Activated effector memory CD4-positive, alpha-beta T cell treated with Interleukin-2 at 50 U/mL for 16 hours (primary cell): ENCODE measurements at regions not wholly inside any gene's neighbourhood (a gene's known extent, or its start where the extent isn't known, plus 50 kb on each side); places are given as distances from the start of the nearest gene placed in this dataset.
"Not testable (repeated sequence)": the region's sequence is repeated elsewhere in the genome, so short reads cannot be mapped to it uniquely, and the experiment has no call there.

Source experiments
- DNase-seq: peaks from one replicate; pipeline ENCODE4 v3.0.0-alpha.2; 2020

DNA sequence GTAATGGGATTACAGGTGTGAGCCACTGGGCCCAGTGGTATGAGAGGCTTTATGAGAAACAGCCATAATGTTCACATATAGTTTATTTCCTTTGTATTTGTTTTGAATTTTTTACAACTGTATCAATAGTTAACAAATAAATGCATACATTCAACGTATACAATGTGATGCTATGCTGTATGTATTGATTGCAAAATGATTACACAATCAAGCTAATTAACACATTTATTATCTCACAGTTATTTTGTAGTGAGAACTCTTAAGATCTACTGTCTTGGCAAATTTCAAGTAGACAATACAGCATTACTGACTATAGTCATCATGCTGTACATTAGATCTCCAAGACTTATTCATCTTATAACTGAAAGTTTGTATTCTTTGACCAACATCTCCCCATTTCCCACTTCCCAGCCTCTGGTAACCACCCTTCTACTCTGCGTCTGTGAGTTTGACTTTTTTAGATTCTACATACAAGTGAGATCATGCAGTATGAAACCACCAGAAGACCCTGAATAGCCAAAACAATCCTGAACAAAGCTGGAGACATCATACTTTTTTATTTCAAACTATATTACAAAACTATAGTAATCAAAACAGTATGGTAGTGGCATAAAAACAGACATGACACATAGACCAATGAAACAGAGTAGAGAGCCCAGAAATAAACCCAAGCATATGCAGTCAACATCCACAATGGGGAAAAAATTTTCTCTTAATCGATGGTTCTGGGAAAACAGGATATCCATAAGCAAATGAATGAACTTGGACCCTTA is 157.2 kb upstream of the RREB1 start:
- DNase-seq: no peak

DNA sequence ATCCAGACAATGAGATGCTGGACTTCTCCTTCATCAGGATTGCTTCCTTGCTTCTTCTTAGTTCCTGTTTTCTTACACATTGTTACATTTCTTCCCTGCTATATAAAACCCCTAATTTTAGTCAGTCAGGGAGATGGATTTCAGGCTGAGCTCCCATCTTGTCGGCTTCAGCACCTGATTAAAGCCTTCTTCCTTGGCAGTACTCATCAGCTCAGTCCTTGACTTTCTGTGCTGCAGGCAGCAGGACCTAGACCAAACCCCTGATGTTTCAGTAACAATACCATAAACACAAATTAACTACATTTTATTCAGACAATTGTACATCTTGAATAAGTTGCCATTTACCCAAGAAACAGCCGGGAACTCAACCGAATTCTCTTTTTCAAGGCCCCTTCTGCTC is 156.4 kb upstream of the RREB1 start:
- DNase-seq: no peak

DNA sequence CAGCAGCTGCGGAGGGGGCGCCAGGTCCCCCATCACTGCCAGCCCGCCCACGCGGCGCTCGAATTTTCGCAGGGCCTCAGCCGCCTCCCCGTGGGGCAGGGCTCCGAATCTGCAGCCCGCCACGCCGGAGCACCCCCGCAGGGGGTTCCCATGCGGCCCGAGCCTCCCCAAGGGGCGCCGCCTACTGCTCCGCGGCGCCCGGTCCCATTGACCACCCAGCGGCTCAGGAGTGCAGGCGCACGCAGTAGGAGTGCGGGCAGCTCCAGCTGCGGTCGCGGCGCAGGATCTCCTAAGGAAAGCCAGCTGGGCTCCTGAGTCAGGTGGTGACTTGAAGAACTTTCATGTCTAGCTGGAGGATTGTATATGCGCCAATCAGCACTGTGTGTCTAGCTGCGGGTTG is 155.3 kb upstream of the RREB1 start:
- no peak for DNase-seq

DNA sequence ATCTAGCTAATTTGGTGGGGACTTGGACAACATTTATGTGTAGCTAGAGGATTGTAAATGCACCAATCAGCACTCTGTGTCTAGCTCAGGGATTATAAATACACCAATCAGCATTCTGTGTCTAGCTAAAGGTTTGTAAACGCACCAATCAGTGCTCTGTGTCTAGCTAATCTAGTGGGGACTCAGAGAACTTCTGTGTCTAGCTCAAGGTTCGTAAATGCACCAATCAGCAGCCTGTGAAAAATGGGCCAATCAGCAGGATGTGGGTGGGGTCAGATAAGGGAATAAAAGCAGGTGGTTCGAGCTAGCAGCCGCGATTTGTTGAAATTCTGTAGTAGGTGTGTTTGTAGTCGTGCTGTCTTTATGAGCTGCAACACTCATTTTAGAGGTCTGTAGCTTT is 154.8 kb upstream of the RREB1 start:
- DNase-seq: not testable (repeated sequence)

DNA sequence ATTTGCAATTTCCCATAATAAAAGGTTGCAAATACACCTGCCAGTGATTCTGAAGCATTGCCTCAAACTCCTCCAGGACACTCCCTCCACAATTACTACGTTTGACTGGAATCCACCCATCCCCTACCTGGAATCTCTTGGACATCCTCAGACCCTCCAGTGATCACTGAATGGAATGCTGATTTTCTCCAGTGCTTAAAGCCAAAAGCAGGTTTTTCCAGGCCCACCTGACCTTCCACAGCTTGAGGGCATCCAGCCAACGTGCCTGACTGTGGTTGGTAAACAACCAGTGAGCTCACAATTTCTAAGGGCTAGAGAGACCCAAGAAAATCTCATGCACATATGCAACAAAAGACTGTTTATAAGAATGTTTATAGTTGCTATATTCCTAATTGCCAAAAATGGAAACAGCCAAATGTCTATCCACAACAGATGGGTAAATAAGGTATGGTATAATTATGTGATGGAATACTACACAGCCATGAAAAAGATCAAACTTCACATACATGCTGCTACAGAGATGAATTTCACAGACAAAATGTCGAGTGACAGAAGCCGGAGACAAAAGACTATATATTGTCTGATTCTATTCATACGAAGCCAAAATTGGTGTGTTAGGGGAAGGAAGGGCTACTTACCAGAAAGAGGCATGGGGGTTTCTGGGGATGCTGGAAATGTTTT is 147.1 kb upstream of the RREB1 start:
- no peak for DNase-seq

DNA sequence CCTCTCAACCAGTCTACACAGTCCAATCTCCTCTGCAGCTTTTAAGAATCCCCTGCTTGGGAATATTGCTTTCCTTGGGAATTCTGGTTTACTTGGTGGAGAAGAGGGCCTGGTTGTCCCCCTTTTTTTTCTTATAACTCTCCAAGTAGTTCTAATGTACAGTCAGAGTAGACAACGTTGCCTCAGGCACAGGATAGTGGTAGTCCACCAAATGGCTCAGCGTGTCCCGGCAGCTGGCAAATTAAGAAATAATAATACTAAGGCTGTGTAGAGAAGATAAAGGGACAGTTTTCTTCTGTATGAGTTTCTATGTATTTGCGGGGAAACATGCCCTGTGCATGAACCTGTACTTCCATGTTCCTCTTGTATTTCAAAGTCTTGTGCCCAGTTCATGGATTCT is 145.7 kb upstream of the RREB1 start:
- no peak for DNase-seq

DNA sequence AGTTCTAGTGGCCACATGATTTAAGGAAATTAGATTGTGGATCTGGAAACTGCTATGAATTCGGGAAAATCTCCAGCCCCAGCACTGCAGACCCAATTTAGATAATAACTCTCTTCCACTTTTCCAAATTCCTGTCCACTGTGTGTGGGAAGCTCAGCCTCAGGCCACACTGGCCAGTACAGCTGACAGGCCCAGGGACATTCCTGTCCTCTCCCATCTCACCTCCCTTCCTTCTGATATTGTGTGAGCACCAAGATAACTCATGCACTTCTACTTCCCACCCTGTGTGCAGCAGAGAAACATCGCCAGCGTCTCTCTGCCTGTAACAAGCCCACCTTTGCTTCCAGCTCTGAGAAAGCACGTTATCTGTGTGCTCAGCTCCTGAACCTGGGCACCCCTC is 145.1 kb upstream of the RREB1 start:
- DNase-seq: no peak

DNA sequence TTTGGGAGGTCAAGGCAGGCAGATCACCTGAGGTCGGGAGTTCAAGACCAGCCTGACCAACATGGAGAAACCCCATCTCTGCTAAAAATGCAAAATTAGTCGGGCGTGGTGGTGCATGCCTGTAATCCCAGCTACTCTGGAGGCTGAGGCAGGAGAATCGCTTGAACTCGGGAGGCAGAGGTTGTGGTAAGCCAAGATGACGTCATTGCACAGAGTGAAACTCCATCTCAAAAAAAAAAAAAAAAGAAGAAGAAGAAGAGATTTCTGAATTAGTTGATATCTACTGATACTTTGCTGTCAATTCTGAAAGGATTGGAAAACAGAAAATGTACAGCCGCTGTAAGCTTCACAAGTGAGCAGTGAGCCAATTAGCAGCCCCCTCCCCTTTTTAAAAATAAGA is 144.4 kb upstream of the RREB1 start:
- not testable (repeated sequence) for DNase-seq

DNA sequence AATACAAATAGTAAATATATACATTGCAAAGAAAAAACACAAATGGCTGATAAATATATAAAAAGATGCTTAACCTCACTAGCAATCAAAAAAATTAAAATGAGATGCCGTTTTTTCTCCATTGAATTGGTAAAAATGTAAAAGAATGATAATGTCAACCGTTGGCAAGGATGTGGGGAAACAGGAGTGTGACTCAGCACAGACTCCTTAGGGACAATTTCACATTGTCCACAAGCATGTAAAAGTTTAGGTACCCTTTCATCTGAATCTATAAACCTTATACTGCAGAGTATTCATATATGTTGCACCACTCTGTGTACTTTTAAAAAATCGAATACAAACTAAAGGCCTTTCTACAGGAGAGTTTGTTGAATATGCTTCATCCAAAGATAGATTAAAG is 143.1 kb upstream of the RREB1 start:
- DNase-seq: no peak

DNA sequence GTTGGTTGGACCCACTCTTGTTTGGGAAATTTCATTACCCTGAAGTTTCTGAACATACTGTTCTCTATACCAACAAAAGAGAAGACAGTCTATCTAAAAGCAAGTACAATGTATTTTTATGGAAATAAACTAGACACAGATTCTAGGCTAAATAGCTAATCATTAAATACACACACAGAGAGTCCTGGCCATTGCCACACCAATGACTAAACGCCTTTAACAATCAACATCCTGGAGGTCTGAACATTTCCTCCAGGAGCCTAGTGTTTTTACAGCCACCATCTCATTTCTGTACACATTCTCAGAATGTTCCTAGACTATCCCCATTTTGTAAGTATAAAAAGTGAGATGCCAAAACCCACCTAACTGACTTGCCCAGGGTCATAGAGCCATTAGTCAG is 141.6 kb upstream of the RREB1 start:
- no peak for DNase-seq

DNA sequence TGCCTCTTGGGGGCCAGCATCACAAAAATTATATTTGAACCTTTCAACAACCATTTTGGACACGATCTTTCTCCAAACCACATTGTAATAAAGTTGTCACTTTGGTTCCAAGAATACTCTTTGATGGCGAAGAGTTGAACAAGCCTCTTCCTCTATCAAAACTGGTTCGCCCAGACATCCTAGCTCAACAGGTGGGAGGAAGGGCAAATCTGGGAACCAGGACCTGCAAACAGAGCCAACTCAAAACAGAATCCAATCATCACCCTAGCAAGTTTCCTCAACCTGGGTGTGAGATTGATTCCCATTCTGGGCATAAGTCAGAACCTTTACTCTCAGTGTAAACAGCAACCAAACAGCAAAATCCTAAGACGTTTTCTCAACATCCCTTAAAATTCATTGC is 141.2 kb upstream of the RREB1 start:
- no peak for DNase-seq

DNA sequence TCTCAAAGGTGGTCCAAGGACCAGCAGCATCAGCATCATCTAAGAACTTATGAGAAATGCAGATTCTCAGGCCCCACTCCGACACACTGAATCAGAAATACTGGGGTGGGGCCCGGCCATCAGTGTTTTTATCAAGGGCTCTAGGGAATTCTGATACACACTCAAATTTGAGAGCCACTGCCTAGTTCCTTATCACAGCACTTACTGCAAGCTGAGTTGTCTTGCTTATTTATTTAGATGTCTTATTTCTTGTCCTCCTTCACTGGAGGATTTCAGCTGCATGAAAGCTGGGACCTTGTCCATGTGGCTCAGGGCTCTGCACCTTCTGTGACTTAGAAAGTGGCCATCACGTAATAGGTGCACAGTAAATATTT is 139.4 kb upstream of the RREB1 start:
- no peak for DNase-seq

DNA sequence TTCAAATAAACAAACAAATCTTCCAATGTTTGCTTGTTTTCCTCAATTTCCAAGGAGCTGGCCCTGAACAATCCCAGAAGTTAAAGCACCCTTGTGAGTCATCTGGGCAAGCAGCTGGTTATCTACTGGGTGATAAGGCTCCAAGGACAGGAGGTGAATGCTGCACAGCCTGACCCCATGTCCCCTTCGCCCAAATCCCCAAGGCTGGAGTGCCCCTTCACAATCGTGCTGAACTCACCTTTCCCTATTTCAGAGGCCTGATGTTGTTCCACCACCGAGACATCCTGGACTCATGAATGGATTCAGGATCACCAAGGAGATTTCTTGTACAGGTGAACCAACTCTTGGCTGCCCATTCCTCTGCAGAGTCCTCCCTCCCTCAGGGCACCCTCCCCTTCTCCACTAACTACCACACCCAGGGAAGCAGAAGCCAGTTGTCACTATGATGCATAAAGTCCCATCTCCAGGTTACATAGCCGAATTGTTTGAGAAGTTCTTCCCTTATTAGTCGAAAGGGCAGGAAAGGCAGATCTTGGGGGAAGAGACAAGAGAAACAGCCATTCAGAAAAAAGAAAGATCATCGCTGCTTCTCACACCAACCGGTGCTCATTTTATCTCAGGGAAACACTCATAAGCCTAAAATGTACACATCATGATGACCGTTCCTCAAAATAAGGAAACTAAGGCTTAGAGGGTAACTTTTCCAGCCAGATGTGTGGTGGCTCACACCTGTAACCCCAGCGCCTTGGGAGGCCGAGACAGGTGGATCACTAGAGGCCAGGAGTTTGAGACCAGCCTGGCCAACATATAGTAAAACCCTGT is 138.8 kb upstream of the RREB1 start:
- DNase-seq: no peak

DNA sequence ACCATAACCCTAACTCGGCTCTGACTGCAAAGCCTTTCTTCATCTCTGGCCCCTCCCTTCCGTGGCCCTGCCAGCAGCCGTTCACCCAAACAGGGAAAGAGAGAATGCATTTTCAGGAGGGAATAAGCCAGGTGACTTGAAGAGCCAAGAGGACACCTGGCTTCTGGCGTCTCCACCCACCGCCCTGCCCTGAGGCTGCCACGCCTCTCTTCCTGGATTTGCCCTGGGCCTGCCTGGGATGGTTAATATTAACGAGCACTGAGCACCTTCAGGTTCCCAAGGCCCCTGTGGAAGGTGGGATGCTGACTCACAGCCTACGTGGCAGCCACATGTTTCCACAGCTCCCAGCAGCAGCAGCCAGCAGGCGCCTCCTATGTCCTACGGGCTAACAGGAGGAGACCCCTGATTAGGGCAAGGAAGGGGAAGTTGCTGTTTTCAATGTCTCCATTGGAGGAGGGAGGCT is 138.0 kb upstream of the RREB1 start:
- no peak for DNase-seq

DNA sequence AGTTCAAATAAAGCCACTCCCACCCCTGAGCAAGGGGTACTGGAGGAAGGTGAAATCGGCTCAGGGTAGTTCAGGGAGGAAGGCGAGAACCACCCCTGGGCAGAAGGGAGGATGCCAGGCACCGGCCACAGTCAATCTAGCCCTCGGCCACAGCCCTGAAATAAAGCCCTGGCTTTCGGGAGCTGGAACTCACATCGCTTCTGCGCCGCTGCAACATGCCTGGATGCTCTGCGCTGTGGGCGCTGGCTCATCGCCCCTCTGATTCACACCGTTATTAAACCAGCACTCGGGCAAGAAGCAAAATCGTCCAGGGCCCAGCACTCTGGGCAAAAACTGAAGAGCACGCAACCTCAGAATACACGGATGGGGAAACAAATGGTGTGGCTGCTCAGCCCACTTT is 136.9 kb upstream of the RREB1 start:
- no peak for DNase-seq

DNA sequence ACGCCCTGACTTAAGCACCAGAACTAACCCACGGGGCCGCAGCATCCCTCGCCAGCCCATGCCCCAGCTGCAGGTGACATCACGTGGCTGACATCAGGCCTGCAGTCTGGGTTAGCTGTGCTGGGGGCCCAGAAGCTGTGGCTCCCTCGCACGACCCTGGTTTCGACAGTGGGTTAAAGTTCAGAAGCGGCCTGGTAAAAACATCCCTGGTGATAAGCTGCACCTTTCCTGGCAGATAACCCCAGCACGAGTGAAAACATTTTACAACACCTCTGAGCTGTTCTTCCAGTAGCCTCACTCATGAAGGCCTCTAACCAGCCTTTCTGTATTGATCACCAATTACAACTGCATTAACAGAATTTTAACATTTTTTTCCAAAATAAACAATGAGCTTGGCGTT is 136.4 kb upstream of the RREB1 start:
- no peak for DNase-seq

DNA sequence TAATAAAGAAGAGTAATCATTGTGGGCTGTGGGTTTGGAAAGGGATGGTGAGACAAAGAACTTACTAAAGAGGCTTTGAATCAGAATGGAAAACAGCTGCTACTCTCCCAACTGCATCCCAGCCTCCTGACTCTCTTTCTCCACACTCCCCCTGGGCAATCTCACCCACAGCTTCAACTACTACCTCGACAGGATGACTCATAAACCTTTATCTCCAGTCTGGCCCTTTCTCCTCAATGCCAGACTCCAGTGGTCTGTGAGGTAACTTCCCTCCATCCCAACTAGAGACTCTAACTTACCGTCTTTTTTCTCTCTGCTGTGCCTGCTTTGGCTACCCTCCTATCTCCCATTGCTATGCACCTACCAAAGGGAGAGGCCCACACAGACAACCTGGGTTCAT is 135.3 kb upstream of the RREB1 start:
- no peak for DNase-seq

DNA sequence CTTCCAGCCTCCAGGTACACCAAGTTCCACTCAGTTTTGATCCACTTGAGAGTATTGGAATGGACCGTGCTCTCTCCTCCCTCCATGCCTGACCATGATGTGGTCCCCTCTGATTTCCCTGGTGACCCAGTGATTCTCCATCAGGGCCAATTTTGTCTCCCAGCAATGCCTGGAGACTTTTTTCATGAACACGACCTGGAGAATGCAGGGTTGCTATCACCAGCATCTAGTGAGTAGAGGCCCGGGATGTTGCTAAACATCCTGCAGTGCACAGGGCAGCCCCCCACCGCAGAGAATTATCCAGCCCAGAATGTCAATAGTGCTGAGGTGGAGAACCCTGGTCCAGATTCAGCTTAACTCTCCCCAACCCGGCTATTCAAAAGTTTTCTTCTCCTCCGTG is 134.0 kb upstream of the RREB1 start:
- DNase-seq: no peak

DNA sequence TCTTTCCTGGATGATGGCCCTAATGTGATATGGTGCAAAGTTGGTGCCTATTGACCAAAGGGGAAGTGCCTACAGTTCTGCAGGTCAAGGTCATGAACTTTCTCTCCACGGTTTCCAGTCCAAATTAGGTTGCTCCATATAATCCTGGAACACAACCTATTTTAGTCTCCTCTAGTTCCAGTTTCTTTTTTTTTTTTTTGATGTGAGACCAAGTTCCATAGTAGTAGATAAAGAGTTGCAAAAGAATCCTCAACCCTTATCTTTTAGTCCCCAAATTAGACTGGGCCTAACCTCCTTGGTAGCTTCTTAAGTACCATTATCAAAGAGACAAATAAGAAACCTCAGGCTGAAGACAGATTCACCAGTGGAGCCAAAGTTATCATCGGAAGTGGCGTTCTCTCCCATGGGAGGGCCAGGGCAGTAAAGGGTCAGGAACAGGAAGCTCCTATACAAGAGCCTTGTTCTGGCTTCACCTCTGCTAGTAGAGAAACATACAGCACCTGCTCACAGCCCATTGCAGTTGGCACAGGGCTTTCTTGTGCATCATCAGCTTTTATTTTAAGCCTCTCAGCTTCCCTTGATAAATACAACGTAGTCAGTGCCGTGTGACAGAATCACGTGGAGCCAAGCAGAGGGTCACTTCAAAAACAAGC is 132.2 kb upstream of the RREB1 start:
- DNase-seq: no peak

DNA sequence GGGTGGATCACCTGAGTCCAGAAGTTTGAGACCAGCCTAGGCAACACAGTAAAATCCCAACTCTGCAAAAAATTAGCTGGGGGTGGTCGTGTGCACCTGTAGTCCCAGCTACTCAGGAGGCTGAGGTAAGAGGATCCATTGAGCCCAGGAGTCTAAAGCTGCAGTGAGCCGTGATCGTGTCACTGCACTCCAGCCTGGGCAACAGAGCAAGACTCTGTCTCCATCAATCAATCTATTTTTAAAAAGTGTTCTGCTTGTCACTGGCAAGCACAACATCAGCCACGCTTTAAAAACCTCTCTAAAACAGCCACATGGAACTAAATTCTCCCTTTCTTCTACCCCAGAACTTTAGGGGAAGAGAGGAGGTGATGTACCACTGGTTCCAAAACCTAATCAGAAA is 131.6 kb upstream of the RREB1 start:
- DNase-seq: no peak

DNA sequence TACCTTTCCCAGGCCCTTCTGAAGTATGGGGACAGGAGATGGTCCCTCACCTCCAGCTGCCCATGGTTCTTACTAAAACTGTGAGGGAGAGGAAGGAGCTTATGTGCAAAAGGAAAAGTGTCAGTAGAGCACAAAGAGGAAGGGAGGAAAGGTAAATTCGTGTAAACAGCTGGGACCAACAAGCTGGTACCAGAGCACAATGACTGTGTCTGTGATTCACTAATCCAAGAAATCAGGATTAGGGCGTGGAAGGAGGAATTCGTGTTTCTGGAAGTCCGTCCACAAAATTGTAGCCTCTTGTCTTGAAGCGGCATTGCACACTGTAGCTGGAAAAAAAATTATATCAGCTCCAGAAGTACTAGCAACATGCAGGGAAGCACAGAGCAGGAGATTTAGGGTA is 129.0 kb upstream of the RREB1 start:
- no peak for DNase-seq

DNA sequence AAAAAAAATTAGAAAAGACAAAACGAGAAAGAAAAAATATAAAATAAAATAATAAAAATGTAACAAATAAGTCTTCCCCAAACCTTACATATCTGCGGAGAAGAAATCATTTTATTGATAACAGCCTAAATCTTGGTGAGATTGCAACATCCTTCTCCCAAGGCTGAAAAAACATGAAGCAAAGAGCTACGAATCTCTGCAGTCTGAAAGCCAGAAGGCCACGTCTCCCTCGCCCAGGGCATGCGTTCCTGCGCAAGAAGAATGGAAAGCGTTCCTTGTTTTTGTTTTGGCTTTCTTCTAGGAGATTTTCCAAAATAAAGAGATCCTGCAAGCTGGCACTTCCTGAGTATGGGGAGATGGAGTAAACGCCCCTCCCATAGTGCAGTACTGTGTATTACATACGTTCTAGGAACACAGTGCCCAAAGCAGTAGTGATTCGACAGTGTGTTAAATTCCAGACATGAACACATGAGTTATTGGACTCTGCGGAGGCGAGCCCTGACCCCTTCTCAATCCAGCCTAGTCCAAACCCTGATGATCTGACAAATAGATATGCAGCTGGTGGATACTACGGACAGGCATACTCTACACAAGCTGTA is 126.7 kb upstream of the RREB1 start:
- DNase-seq: no peak
